ENCODE measurements at regions not wholly inside any gene's neighbourhood (a gene's known extent, or its start where the extent isn't known, plus 50 kb on each side); places are given as distances from the start of the nearest gene placed in this dataset.

DNA sequence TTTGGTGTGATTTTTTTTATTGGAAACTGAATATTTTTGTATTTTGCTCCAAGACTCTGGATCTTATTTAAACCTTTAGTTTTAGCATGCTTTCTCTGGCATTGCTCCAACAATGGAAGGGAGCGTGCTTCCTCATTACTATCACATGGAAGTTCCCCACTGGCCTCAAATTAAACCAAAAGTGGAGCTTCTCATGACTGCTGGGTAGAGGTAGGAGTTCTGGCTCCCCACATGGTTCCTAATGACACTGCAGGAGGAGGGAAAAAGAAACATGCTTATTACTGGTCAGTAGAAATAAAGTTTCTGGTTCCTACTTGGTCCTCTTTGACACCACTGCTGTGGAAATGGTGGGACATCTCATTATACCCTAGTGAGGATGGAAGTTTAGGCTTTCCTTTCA lies 310.5 kb downstream of the PTGER3 start:
- no peaks in the 10 kb centered on the region for H4K20me1 ChIP-seq (ENCODE audit: control insufficient read depth, extremely low read depth, insufficient read depth, low read length)
- DNase-seq (ENCODE audit: low read depth, low spot score) (no peak), FAIRE-seq (no peak)
- H3K9me1 ChIP-seq (ENCODE audit: control insufficient read depth, extremely low read depth, insufficient read depth, low read length), result no peaks in the 10 kb centered on the region
- no peaks in the 10 kb centered on the region for H3K4me1 ChIP-seq (ENCODE audit: control insufficient read depth, extremely low read depth, insufficient read depth, low read length)
- no peaks in the 10 kb centered on the region for H3K36me3 ChIP-seq (ENCODE audit: control insufficient read depth in 2 of 2, extremely low read depth in 1 of 2, insufficient read depth in 2 of 2, low read length in 2 of 2)
- no peak overlapping the region for H3K27ac ChIP-seq (ENCODE audit: control insufficient read depth, insufficient read depth, low read length)
- no peaks in the 10 kb centered on the region for H3K79me2 ChIP-seq (ENCODE audit: control insufficient read depth, insufficient read depth, low read length)
- TF ChIP-seq, protein P1, sequence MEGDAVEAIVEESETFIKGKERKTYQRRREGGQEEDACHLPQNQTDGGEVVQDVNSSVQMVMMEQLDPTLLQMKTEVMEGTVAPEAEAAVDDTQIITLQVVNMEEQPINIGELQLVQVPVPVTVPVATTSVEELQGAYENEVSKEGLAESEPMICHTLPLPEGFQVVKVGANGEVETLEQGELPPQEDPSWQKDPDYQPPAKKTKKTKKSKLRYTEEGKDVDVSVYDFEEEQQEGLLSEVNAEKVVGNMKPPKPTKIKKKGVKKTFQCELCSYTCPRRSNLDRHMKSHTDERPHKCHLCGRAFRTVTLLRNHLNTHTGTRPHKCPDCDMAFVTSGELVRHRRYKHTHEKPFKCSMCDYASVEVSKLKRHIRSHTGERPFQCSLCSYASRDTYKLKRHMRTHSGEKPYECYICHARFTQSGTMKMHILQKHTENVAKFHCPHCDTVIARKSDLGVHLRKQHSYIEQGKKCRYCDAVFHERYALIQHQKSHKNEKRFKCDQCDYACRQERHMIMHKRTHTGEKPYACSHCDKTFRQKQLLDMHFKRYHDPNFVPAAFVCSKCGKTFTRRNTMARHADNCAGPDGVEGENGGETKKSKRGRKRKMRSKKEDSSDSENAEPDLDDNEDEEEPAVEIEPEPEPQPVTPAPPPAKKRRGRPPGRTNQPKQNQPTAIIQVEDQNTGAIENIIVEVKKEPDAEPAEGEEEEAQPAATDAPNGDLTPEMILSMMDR (optimal IDR thresholded peaks at IDR 0.05 in 1 of 3, IDR thresholded peaks at IDR 0.05 in 1 of 3, conservative IDR thresholded peaks at IDR 0.05 in 1 of 3; ENCODE audit: extremely low read depth in 1 of 3, insufficient read depth in 2 of 3, low read length in 3 of 3), result no peak
- no peak for TF ChIP-seq EZH2 (IDR thresholded peaks at IDR 0.05; ENCODE audit: low read length)
- H3K9me3 ChIP-seq (ENCODE audit: control insufficient read depth, low read depth, low read length), result no peaks in the 10 kb centered on the region
- H3K9ac ChIP-seq (ENCODE audit: control insufficient read depth, extremely low read depth, insufficient read depth, low read length), result no peak overlapping the region
- H3K4me2 ChIP-seq (ENCODE audit: control insufficient read depth, extremely low read depth, insufficient read depth, low read depth, low read length), result no peak overlapping the region
- no peaks in the 10 kb centered on the region for H3K27me3 ChIP-seq (ENCODE audit: control insufficient read depth, extremely low read depth, insufficient read depth, low read length)
- no peak overlapping the region for H3K4me3 ChIP-seq (ENCODE audit: control insufficient read depth in 2 of 3, extremely low read depth in 1 of 3, insufficient read depth in 2 of 3, low read depth in 1 of 3, low read length in 3 of 3)
- dilution Hi-C loops (cut with MboI; ENCODE audit: extremely low pct_ligation_motif_present, low sequenced_read_pairs), result no loop called here
- H2AFZ ChIP-seq (ENCODE audit: control insufficient read depth, low read length), result no peak overlapping the region

DNA sequence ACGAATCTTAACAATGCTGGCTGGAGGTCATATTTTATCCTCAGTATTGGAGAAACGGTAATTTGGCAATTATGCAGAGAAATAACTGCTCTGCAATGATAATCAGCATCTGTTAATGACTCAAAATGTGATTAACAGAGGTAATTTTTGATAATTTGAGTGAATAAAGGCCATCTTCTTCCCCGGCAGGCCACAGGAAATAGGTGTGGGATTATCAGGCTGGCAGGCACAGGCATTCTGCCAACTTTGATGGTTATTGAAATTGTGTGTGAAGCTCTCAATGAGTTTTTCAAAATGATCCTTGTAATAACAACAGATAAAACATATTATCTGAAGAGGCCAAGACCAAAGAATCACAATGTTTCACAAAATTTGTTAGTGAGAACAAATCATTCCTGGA lies 309.0 kb downstream of the PTGER3 start:
- no peaks in the 10 kb centered on the region for H3K9me1 ChIP-seq (ENCODE audit: control insufficient read depth, extremely low read depth, insufficient read depth, low read length)

More for the DNA sequence above, 309.0 kb downstream of the PTGER3 start:
- DNase-seq (ENCODE audit: low read depth, low spot score) (no peak), FAIRE-seq (no peak)
- no peaks in the 10 kb centered on the region for H3K9me3 ChIP-seq (ENCODE audit: control insufficient read depth, low read depth, low read length)
- no peaks in the 10 kb centered on the region for H4K20me1 ChIP-seq (ENCODE audit: control insufficient read depth, extremely low read depth, insufficient read depth, low read length)
- H3K9ac ChIP-seq (ENCODE audit: control insufficient read depth, extremely low read depth, insufficient read depth, low read length), result no peak overlapping the region
- H3K4me1 ChIP-seq (ENCODE audit: control insufficient read depth, extremely low read depth, insufficient read depth, low read length), result no peaks in the 10 kb centered on the region
- H3K27ac ChIP-seq (ENCODE audit: control insufficient read depth, insufficient read depth, low read length), result no peak overlapping the region
- no peak overlapping the region for H3K4me2 ChIP-seq (ENCODE audit: control insufficient read depth, extremely low read depth, insufficient read depth, low read depth, low read length)
- TF ChIP-seq, protein P1 (optimal IDR thresholded peaks at IDR 0.05 in 1 of 3, IDR thresholded peaks at IDR 0.05 in 1 of 3, conservative IDR thresholded peaks at IDR 0.05 in 1 of 3; ENCODE audit: extremely low read depth in 1 of 3, insufficient read depth in 2 of 3, low read length in 3 of 3), result no peak
- TF ChIP-seq EZH2 (IDR thresholded peaks at IDR 0.05; ENCODE audit: low read length), result no peak
- no peaks in the 10 kb centered on the region for H3K79me2 ChIP-seq (ENCODE audit: control insufficient read depth, insufficient read depth, low read length)
- no peaks in the 10 kb centered on the region for H3K27me3 ChIP-seq (ENCODE audit: control insufficient read depth, extremely low read depth, insufficient read depth, low read length)
- H2AFZ ChIP-seq (ENCODE audit: control insufficient read depth, low read length), result no peak overlapping the region
- H3K4me3 ChIP-seq (ENCODE audit: control insufficient read depth in 2 of 3, extremely low read depth in 1 of 3, insufficient read depth in 2 of 3, low read depth in 1 of 3, low read length in 3 of 3), result no peak overlapping the region
- dilution Hi-C loops (cut with MboI; ENCODE audit: extremely low pct_ligation_motif_present, low sequenced_read_pairs), result no loop called here
- H3K36me3 ChIP-seq (ENCODE audit: control insufficient read depth in 2 of 2, extremely low read depth in 1 of 2, insufficient read depth in 2 of 2, low read length in 2 of 2), result no peaks in the 10 kb centered on the region
